Naive B cell (primary cell): ENCODE measurements at regions not wholly inside any gene's neighbourhood (a gene's known extent, or its start where the extent isn't known, plus 50 kb on each side); places are given as distances from the start of the nearest gene placed in this dataset.

Experiments
- ATAC-seq, 2 donors: fragments of 150-1000 bp; cut with Tn5 transposase; 2 replicates each; pipeline ENCODE4 v1.10.0; 2021; ENCODE audit warnings: low read depth in 2 of 2, mild to moderate bottlenecking in 2 of 2, moderate library complexity in 2 of 2
- DNase-seq: peaks from one replicate; pipeline ENCODE4 v3.0.0; 2022
- H3K27ac Mint-ChIP-seq, 6 donors: one replicate each; pipeline ENCODE4 v1.8.0; 2020 to 2022; ENCODE audit warnings: mild to moderate bottlenecking in 6 of 6, mixed read lengths in 6 of 6, moderate library complexity in 5 of 6, inconsistent platforms in 2 of 6
- H3K27me3 Mint-ChIP-seq, 3 donors: one replicate each; pipeline ENCODE4 v1.8.0; 2021 to 2022; ENCODE audit warnings: mixed read lengths in 3 of 3, mild to moderate bottlenecking in 1 of 3
- H3K36me3 Mint-ChIP-seq, 2 donors: one replicate each; pipeline ENCODE4 v1.8.0; 2020 to 2022; ENCODE audit warnings: mixed read lengths in 2 of 2, inconsistent platforms in 1 of 2, mild to moderate bottlenecking in 1 of 2
- H3K4me1 Mint-ChIP-seq, 3 donors: one replicate each; pipeline ENCODE4 v1.8.0; 2020 to 2022; ENCODE audit warnings: mixed read lengths in 3 of 3, inconsistent platforms in 1 of 3, mild to moderate bottlenecking in 1 of 3, moderate library complexity in 1 of 3
- H3K4me3 Mint-ChIP-seq, 8 donors: one replicate each; pipeline ENCODE4 v1.8.0; 2020 to 2022; ENCODE audit warnings: mild to moderate bottlenecking in 8 of 8, mixed read lengths in 8 of 8, moderate library complexity in 8 of 8, inconsistent platforms in 2 of 8
- H3K9me3 Mint-ChIP-seq, 7 donors: one replicate each; pipeline ENCODE4 v1.8.0; 2020 to 2022; ENCODE audit warnings: mixed read lengths in 7 of 7, mild to moderate bottlenecking in 5 of 7, inconsistent platforms in 2 of 7, moderate library complexity in 1 of 7

- Mint-ChIP-seq H3K36me3 (no peaks in the 10 kb centered on the region), H3K4me3 (no peak overlapping the region), H3K27me3 (peaks cover 5 to 42% (median 28%) of the 10 kb centered on the region in 3 donors), H3K4me1 (no peaks in the 10 kb centered on the region), H3K27ac (peak overlapping the region in 2 of 6 donors; percentile 38 to 65), H3K9me3 (no peaks in the 10 kb centered on the region)
- DNase-seq (no peak), ATAC-seq (no peak)
These were observed 153.8 kb downstream of the C9orf50 start for GRCh38 chr9:129467004-129467588.

DNA sequence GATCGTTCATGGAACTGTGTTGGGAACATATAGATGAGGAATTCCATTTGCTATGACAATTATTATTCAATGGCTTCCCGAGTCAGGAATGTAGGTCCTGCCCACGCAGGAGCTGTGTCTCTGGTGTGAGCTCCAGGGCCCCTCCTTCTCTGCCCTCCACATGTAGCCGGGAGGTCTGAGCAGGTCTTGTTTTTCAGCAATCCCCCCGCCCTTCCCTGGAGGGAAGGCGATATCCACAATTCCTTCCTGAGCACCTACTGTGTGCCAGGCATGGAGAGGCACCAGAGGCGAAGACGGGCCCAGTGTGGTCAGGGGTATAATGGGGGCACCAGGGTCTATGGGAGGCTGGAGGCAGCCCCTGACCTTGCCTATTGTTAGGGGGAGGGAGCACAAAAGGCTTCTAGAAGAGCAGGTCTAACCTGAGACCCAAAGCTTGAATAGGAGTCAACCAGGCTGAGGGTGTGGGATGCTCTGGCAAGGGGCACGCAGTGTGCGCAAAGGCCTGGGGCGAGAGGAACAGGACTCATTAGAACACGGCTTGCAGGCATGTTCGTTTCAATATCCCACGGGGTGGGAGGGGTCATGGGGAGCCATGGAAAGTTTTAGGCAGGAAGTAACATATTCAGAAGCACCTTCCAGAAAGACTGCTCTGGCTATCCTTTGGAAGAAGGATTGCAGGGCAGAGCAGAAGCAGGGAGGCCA, 154.9 kb downstream of the C9orf50 start:
- Mint-ChIP-seq H3K4me3 (peak overlapping the region in 2 of 8 donors; percentile 15 to 41), H3K36me3 (no peaks in the 10 kb centered on the region), H3K4me1 (no peaks in the 10 kb centered on the region), H3K27ac (no peak overlapping the region), H3K27me3 (peaks cover 5 to 31% (median 19%) of the 10 kb centered on the region in 3 donors), H3K9me3 (no peaks in the 10 kb centered on the region)
- DNase-seq (no peak), ATAC-seq (no peak)

DNA sequence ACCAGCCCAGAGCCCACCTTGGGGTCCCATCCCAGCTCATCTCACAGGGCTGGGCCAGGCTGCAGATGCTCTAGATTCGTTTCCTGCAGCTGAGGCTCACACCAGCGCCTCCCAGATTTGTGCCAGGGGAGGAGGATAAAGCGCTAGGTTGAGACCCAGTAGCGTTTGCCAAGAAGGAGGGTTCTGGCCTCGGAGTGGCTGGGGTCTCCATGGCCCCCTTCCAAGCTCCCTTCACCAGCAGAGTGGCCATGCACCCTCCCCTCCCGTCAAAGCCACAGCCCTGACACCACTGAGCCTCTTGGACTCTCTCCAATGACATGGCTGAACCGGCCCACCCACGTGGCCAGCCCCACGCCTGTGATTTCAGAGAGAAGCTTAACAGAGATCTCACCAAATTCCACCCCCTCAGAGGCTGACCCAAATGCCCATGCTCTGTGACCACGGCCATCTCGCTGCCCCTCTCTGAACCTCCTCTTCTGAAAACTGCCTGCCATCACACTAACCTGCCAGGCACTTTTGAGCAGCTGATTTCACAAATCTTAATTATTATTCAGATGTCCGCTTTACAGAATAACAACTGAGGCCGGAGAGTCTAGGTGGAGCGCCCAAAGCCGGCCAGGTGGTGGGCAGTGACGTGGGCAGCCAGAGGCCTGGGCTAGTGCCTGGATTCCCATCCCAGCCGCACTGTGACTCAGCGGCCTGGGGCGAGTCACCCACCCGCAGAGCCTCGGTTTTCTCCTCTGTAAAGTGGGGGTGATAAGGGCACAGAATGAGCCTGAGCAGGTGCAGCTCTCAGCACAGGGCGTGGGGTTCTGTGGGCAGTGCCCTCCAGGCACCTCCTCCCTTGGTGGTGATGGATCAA, 155.7 kb downstream of the C9orf50 start:
- Mint-ChIP-seq H3K4me3 (no peak overlapping the region), H3K4me1 (peaks cover 0 to 4% (median 4%) of the 10 kb centered on the region in 3 donors), H3K27me3 (peaks cover 5 to 23% (median 19%) of the 10 kb centered on the region in 3 donors), H3K27ac (no peak overlapping the region), H3K9me3 (no peaks in the 10 kb centered on the region), H3K36me3 (no peaks in the 10 kb centered on the region)
- ATAC-seq (no peak), DNase-seq (no peak)

DNA sequence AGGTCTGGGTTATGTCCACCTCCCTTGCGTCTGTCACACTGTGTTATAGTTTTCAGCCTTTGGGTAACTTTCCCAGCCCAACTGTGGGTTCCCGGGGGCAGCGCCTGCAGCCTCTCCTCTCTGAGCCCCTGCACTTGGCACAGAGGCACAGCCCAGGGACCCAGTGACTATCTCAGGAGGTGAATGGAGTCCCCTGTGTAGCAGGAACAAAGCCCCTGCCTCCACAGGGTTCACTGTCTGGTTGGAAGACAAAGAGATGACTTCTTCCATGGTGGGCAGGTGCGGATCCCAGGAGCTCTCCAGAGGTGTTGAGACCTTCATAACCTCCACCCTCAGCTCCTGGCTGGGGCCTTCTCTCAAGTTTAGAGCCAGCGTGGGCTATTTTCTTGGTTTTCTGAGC, 156.9 kb downstream of the C9orf50 start:
- ATAC-seq (no peak), DNase-seq (no peak)
- H3K9me3 Mint-ChIP-seq: no peaks in the 10 kb centered on the region
- no peak overlapping the region for H3K27ac Mint-ChIP-seq
- H3K36me3 Mint-ChIP-seq: no peaks in the 10 kb centered on the region
- H3K4me3 Mint-ChIP-seq: no peak overlapping the region
- H3K27me3 Mint-ChIP-seq: peaks cover 5 to 18% (median 12%) of the 10 kb centered on the region in 3 donors
- H3K4me1 Mint-ChIP-seq: peaks cover 2 to 11% (median 4%) of the 10 kb centered on the region in 3 donors

GRCh38 chr9:129463477-129463876, 157.4 kb downstream of the C9orf50 start:
- no peak overlapping the region for H3K4me3 Mint-ChIP-seq
- DNase-seq (no peak), ATAC-seq (no peak)
- peaks cover 5 to 18% (median 11%) of the 10 kb centered on the region in 3 donors for H3K27me3 Mint-ChIP-seq
- no peaks in the 10 kb centered on the region for H3K9me3 Mint-ChIP-seq
- no peaks in the 10 kb centered on the region for H3K36me3 Mint-ChIP-seq
- peaks cover 4 to 14% (median 7%) of the 10 kb centered on the region in 3 donors for H3K4me1 Mint-ChIP-seq
- no peak overlapping the region for H3K27ac Mint-ChIP-seq

DNA sequence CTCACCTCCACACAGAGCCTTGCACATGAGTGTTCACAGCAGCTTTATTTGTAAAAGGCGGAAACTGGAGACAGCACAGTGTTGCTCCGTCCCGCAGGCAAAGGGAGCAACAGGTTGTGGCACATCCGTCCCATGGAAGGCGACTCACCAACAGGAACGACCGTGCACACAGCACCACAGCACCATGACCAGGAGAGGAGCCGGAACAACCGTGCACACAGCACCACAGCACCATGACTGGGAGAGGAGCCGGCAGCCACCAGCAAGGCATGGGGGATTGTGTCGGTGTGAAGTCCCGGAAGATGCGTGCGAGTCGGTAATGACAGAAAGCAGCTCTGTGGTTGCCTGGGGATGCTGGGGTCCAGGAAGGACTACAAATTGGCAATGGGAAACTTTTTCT, 158.5 kb downstream of the C9orf50 start:
- Mint-ChIP-seq H3K4me3 (peak overlapping the region in 1 of 8 donors; percentile 56), H3K27ac (no peak overlapping the region), H3K36me3 (no peaks in the 10 kb centered on the region), H3K27me3 (peaks cover 3 to 18% (median 5%) of the 10 kb centered on the region in 3 donors), H3K4me1 (peaks cover 7 to 25% (median 14%) of the 10 kb centered on the region in 3 donors), H3K9me3 (peaks cover 0 to under 1% (median 0%) of the 10 kb centered on the region in 7 donors)
- no peak for DNase-seq
- ATAC-seq: no peak

DNA sequence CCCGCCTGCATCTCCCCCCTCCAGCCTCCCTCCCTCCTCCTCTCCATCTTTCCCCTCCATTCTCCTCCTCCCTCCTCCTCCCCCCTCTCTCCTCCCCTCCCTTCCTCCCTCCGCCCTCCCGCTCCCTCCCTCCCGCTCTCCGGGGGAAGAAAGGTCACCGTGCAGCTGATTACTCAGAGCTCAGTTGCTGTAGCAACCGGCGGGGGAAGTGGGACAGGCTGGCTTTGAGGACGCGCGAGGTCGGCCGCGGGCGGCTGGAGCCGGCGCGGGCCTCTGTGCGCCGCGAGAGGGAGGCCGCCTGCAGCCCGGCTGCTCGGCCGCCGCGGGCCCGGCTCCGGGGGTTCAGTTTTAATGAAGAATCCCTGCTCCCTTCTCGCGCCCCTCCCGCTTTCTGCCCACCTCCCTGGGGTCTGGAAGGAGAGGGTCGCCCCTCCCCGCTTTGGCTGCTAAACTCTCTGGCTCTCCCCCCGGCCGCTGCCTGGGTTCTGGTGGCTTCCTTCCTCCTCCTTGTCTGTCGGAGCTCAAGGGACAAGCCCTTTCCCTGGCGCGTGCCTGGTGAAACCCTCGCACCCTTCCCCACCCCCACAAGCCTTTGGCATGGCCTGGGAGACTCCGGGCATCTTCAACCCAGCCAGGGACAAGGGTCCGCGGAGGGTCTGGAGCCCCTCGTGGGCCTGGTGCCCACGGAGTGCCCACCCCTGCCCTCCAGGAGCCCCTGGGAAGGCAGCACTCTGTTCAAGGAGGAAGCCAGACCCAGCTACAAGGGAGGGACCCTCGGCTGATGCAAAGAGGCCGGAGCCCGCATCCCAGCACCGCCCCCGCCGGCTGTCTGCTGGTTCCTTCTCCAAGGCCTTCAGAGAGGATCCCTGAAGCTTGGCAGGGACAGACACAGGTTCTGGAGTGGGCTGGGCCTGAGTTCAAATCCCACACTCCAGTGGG, 160.3 kb downstream of the C9orf50 start:
- no peaks in the 10 kb centered on the region for H3K36me3 Mint-ChIP-seq
- H3K4me1 Mint-ChIP-seq: peaks cover 7 to 27% (median 14%) of the 10 kb centered on the region in 3 donors
- peak overlapping the region; percentile 21 to 98 (median 86) for H3K27ac Mint-ChIP-seq
- peaks cover 4 to 14% (median 7%) of the 10 kb centered on the region in 3 donors for H3K27me3 Mint-ChIP-seq
- H3K4me3 Mint-ChIP-seq: peak overlapping the region; percentile 75 to 93 (median 83)
- DNase-seq (peak; percentile 72), ATAC-seq (peak; percentile 78 to 83)
- H3K9me3 Mint-ChIP-seq: peaks cover 0 to 7% (median 0%) of the 10 kb centered on the region in 7 donors

- H3K36me3 Mint-ChIP-seq: no peaks in the 10 kb centered on the region
- peak overlapping the region in 7 of 8 donors; percentile 65 to 93 (median 76) for H3K4me3 Mint-ChIP-seq
- peak overlapping the region in 4 of 6 donors; percentile 56 to 90 (median 79) for H3K27ac Mint-ChIP-seq
- ATAC-seq (no peak), DNase-seq (no peak)
- H3K4me1 Mint-ChIP-seq: peaks cover 7 to 27% (median 14%) of the 10 kb centered on the region in 3 donors
- H3K9me3 Mint-ChIP-seq: peaks cover 0 to 7% (median 0%) of the 10 kb centered on the region in 7 donors
- peaks cover 0 to 14% (median 0%) of the 10 kb centered on the region in 3 donors for H3K27me3 Mint-ChIP-seq
These were observed 161.2 kb downstream of the C9orf50 start for GRCh38 chr9:129459547-129460322.

GRCh38 chr9:129458663-129459546, 162.0 kb downstream of the C9orf50 start:
- Mint-ChIP-seq H3K4me1 (peaks cover 7 to 27% (median 14%) of the 10 kb centered on the region in 3 donors), H3K4me3 (peak overlapping the region in 7 of 8 donors; percentile 65 to 93 (median 76)), H3K9me3 (peaks cover 0 to 7% (median 0%) of the 10 kb centered on the region in 7 donors), H3K27ac (peak overlapping the region in 5 of 6 donors; percentile 24 to 90 (median 76)), H3K36me3 (no peaks in the 10 kb centered on the region), H3K27me3 (peaks cover 0 to 14% (median 0%) of the 10 kb centered on the region in 3 donors)
- peak; percentile 66 for DNase-seq
- peak; percentile 56 to 64 for ATAC-seq

DNA sequence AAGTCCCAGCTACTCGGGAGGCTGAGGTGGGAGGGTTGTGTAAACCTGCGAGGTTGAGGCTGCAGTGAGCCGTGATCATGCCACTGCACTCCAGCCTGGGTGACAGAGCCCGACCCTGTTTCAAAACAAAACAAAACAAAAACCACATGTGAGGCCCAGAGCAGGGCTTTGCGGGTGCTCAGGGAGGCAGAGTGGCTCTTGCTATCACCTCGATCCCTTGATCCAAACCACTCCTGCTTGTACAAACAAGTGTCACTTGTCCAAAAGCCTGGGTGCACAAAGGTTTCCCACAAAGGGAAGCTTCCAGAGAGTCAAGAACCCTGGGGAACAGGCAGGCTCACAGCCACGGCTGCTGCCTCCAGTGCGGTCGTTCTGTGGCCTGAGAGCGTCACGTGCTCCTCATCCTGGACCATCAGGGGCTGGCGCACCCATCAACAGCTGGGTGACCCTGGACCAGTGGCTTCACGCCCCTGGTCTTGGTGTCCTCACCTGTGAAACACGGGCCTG, 162.7 kb downstream of the C9orf50 start:
- ATAC-seq (peak; percentile 23 to 35), DNase-seq (no peak)
- Mint-ChIP-seq H3K4me3 (peak overlapping the region in 5 of 8 donors; percentile 3 to 86 (median 77)), H3K36me3 (no peaks in the 10 kb centered on the region), H3K27me3 (peaks cover 0 to 14% (median 0%) of the 10 kb centered on the region in 3 donors), H3K9me3 (peaks cover 0 to 7% (median 0%) of the 10 kb centered on the region in 7 donors), H3K4me1 (peaks cover 11 to 27% (median 14%) of the 10 kb centered on the region in 3 donors), H3K27ac (peak overlapping the region in 5 of 6 donors; percentile 24 to 90 (median 70))

- Mint-ChIP-seq H3K4me3 (peak overlapping the region in 1 of 8 donors; percentile 59), H3K9me3 (peaks cover 0 to 7% (median 0%) of the 10 kb centered on the region in 7 donors), H3K27me3 (peaks cover 0 to 14% (median 0%) of the 10 kb centered on the region in 3 donors), H3K36me3 (no peaks in the 10 kb centered on the region), H3K4me1 (peaks cover 11 to 29% (median 14%) of the 10 kb centered on the region in 3 donors), H3K27ac (peak overlapping the region in 1 of 6 donors; percentile 70)
- ATAC-seq (no peak), DNase-seq (no peak)
These were observed 163.5 kb downstream of the C9orf50 start for GRCh38 chr9:129457325-129457779.
